Adipocyte (in vitro differentiated cells): ENCODE measurements at regions not wholly inside any gene's neighbourhood (a gene's known extent, or its start where the extent isn't known, plus 50 kb on each side); places are given as distances from the start of the nearest gene placed in this dataset.
A peak's percentile ranks its signal among the peaks of the same experiment; 100 is the strongest.

Source experiments
- DNase-seq: peaks from one replicate; pipeline ENCODE4 v3.0.0-alpha.2; 2015; ENCODE audit warnings: low read depth
- H3K27me3 ChIP-seq: replicated peaks from 2 replicates; pipeline ENCODE4 v1.7.0; 2013; ENCODE audit warnings: mild to moderate bottlenecking, low read length, moderate library complexity; ENCODE audit not compliant: control insufficient read depth, insufficient read depth
- H3K36me3 ChIP-seq: 2 replicates; pipeline ENCODE4 v1.7.0; 2013; ENCODE audit warnings: low read length, mild to moderate bottlenecking, moderate library complexity; ENCODE audit not compliant: control insufficient read depth, insufficient read depth, severe bottlenecking
- H3K4me1 ChIP-seq: 2 replicates; pipeline ENCODE4 v1.7.0; 2013; ENCODE audit warnings: mild to moderate bottlenecking, low read length, moderate library complexity; ENCODE audit not compliant: control insufficient read depth, insufficient read depth
- H3K4me3 ChIP-seq: 2 replicates; pipeline ENCODE4 v1.7.0; 2013; ENCODE audit warnings: mild to moderate bottlenecking, low read length, moderate library complexity
- H3K9ac ChIP-seq: 2 replicates; pipeline ENCODE4 v1.7.0; 2013; ENCODE audit warnings: mild to moderate bottlenecking, low read length, moderate library complexity
- H3K9me3 ChIP-seq: 2 replicates; pipeline ENCODE4 v1.7.0; 2013; ENCODE audit warnings: mild to moderate bottlenecking, low read length, moderate library complexity; ENCODE audit not compliant: control insufficient read depth

GRCh38 chr2:6724605-6725140 is 141.0 kb downstream of the CMPK2 start:
- H3K27me3 ChIP-seq, result no peaks in the 10 kb centered on the region
- H3K9ac ChIP-seq, result no peak overlapping the region
- no peak overlapping the region for H3K4me3 ChIP-seq
- no peaks in the 10 kb centered on the region for H3K9me3 ChIP-seq
- no peak for DNase-seq
- H3K36me3 ChIP-seq, result no peaks in the 10 kb centered on the region
- no peaks in the 10 kb centered on the region for H3K4me1 ChIP-seq

- Histone ChIP-seq H3K4me3 (no peak overlapping the region), H3K9ac (no peak overlapping the region), H3K4me1 (no peaks in the 10 kb centered on the region), H3K9me3 (no peaks in the 10 kb centered on the region), H3K36me3 (no peaks in the 10 kb centered on the region), H3K27me3 (no peaks in the 10 kb centered on the region)
- DNase-seq, result no peak
Measured at GRCh38 chr2:6728156-6728555, 137.6 kb downstream of the CMPK2 start.

- no peaks in the 10 kb centered on the region for H3K4me1 ChIP-seq
- no peak overlapping the region for H3K9ac ChIP-seq
- no peaks in the 10 kb centered on the region for H3K9me3 ChIP-seq
- H3K36me3 ChIP-seq, result no peaks in the 10 kb centered on the region
- no peak for DNase-seq
- no peaks in the 10 kb centered on the region for H3K27me3 ChIP-seq
- no peak overlapping the region for H3K4me3 ChIP-seq
Measured at GRCh38 chr2:6730003-6730402, 135.7 kb downstream of the CMPK2 start.

GRCh38 chr2:6730649-6731532 is 134.8 kb downstream of the CMPK2 start:
- H3K36me3 ChIP-seq, result no peaks in the 10 kb centered on the region
- no peaks in the 10 kb centered on the region for H3K27me3 ChIP-seq
- H3K4me1 ChIP-seq, result no peaks in the 10 kb centered on the region
- DNase-seq, result no peak
- no peaks in the 10 kb centered on the region for H3K9me3 ChIP-seq
- no peak overlapping the region for H3K9ac ChIP-seq
- H3K4me3 ChIP-seq, result no peak overlapping the region

- H3K4me1 ChIP-seq, result no peaks in the 10 kb centered on the region
- no peaks in the 10 kb centered on the region for H3K27me3 ChIP-seq
- H3K4me3 ChIP-seq, result no peak overlapping the region
- H3K36me3 ChIP-seq, result no peaks in the 10 kb centered on the region
- H3K9me3 ChIP-seq, result no peaks in the 10 kb centered on the region
- no peak for DNase-seq
- H3K9ac ChIP-seq, result no peak overlapping the region
Measured at GRCh38 chr2:6739547-6739946, 126.2 kb downstream of the CMPK2 start.

- Histone ChIP-seq H3K9me3 (no peaks in the 10 kb centered on the region), H3K9ac (no peak overlapping the region), H3K4me1 (no peaks in the 10 kb centered on the region), H3K27me3 (no peaks in the 10 kb centered on the region), H3K4me3 (no peak overlapping the region), H3K36me3 (no peaks in the 10 kb centered on the region)
- DNase-seq, result no peak
Measured at GRCh38 chr2:6741229-6741628, 124.5 kb downstream of the CMPK2 start.

- H3K27me3 ChIP-seq, result no peaks in the 10 kb centered on the region
- no peak overlapping the region for H3K4me3 ChIP-seq
- no peaks in the 10 kb centered on the region for H3K9me3 ChIP-seq
- no peaks in the 10 kb centered on the region for H3K36me3 ChIP-seq
- H3K4me1 ChIP-seq, result no peaks in the 10 kb centered on the region
- no peak overlapping the region for H3K9ac ChIP-seq
- DNase-seq, result no peak
Measured at GRCh38 chr2:6744038-6744437, 121.7 kb downstream of the CMPK2 start.

GRCh38 chr2:6747433-6747832 is 118.3 kb downstream of the CMPK2 start:
- Histone ChIP-seq H3K4me1 (no peaks in the 10 kb centered on the region), H3K4me3 (no peak overlapping the region), H3K36me3 (no peaks in the 10 kb centered on the region), H3K9ac (no peak overlapping the region), H3K9me3 (no peaks in the 10 kb centered on the region), H3K27me3 (peaks cover 11% of the 10 kb centered on the region)
- DNase-seq, result no peak

- H3K9me3 ChIP-seq, result no peaks in the 10 kb centered on the region
- H3K9ac ChIP-seq, result no peak overlapping the region
Measured at GRCh38 chr2:6748406-6749067, 117.2 kb downstream of the CMPK2 start.

GRCh38 chr2:6749962-6750361 is 115.7 kb downstream of the CMPK2 start:
- H3K4me3 ChIP-seq, result no peak overlapping the region
- H3K9ac ChIP-seq, result no peak overlapping the region
- DNase-seq, result peak; percentile 39
- no peaks in the 10 kb centered on the region for H3K4me1 ChIP-seq
- H3K36me3 ChIP-seq, result no peaks in the 10 kb centered on the region
- no peaks in the 10 kb centered on the region for H3K9me3 ChIP-seq
- peaks cover 23% of the 10 kb centered on the region for H3K27me3 ChIP-seq

More at GRCh38 chr2:6748406-6749067, 117.2 kb downstream of the CMPK2 start:
- Histone ChIP-seq H3K36me3 (no peaks in the 10 kb centered on the region), H3K4me3 (no peak overlapping the region), H3K4me1 (no peaks in the 10 kb centered on the region), H3K27me3 (peaks cover 17% of the 10 kb centered on the region)
- DNase-seq, result no peak

GRCh38 chr2:6750411-6751158 is 115.1 kb downstream of the CMPK2 start:
- Histone ChIP-seq H3K4me3 (no peak overlapping the region), H3K4me1 (no peaks in the 10 kb centered on the region), H3K36me3 (no peaks in the 10 kb centered on the region), H3K9ac (no peak overlapping the region), H3K9me3 (no peaks in the 10 kb centered on the region), H3K27me3 (peaks cover 23% of the 10 kb centered on the region)
- DNase-seq, result peak; percentile 13
